Right lobe of liver (tissue), 6 donors: ENCODE measurements at regions not wholly inside any gene's neighbourhood (a gene's known extent, or its start where the extent isn't known, plus 50 kb on each side); places are given as distances from the start of the nearest gene placed in this dataset.

Source experiments
- ATAC-seq, 4 donors: fragments of 200-7000 bp; cut with Tn5 transposase; one replicate each; pipeline ENCODE4 v1.9.1; 2020; ENCODE audit warnings: mild to moderate bottlenecking in 4 of 4, moderate library complexity in 4 of 4
- DNase-seq, 3 donors: peaks; one replicate each; pipeline ENCODE4 v3.0.0-alpha.2; 2020
- H3K27ac ChIP-seq, 3 donors: fragments of 200-600 bp; one replicate each; pipeline ENCODE4 v1.8.0; 2022
- H3K27me3 ChIP-seq, 2 donors: fragments of 200-600 bp; one replicate each; pipeline ENCODE4 v1.8.0; 2022
- H3K36me3 ChIP-seq, 4 donors: fragments of 200-600 bp; sonication (generic) in 1 of 4; one replicate each; pipeline versions ENCODE4 v1.5.1 to v1.8.0; 2017 to 2022; ENCODE audit warnings: control low read depth in 1 of 4
- H3K4me1 ChIP-seq, 4 donors: fragments of 200-600 bp; sonication (generic) in 1 of 4; one replicate each; pipeline versions ENCODE4 v1.5.1 to v1.8.0; 2017 to 2022; ENCODE audit warnings: control low read depth in 1 of 4
- H3K4me3 ChIP-seq, 3 donors: fragments of 200-600 bp; one replicate each; pipeline ENCODE4 v1.8.0; 2022
- H3K9me3 ChIP-seq, 4 donors: fragments of 200-600 bp; sonication (generic) in 1 of 4; one replicate each; pipeline versions ENCODE4 v1.5.1 to v1.8.0; 2017 to 2022; ENCODE audit warnings: control low read depth in 1 of 4
- CTCF ChIP-seq, 4 donors: fragments of 200-600 bp in 3 of 4; fragments of 450-650 bp in 1 of 4; IDR thresholded peaks; one replicate each; pipeline versions ENCODE4 v1.5.1 to v1.8.0; 2016 to 2022; ENCODE audit warnings: antibody characterized with exemption in 4 of 4, mild to moderate bottlenecking in 2 of 4
- POLR2A ChIP-seq: fragments of 450-650 bp; IDR thresholded peaks from one replicate; pipeline ENCODE4 v1.6.1; 2017; ENCODE audit warnings: antibody characterized with exemption, mild to moderate bottlenecking
- WGBS: methylation state at CpG from one replicate; pipeline ENCODE4 v1.1.6; 2018; ENCODE audit warnings: low coverage, low lambda C conversion rate; ENCODE audit not compliant: insufficient coverage; ENCODE audit errors: missing lambda C conversion rate; 5-methylcytosine and 5-hydroxymethylcytosine counted together
- intact Hi-C, 2 donors: fragments of 100-400 bp; cut with DNase I; formaldehyde crosslinking; loops; one replicate each; pipeline versions ENCODE4 v1.11.2 to v1.14.1; 2022
- donor health status: DM: no; HTN: yes; CAD: no.
- donor health status: DM: no; HTN: no; CAD: no.
- donor health status: DM: no; HTN: no; CAD: no.
- donor health status: DM: no; HTN: yes; CAD: no.
- donor health status: DM: no; HTN: yes; CAD: no.

- H3K27me3 ChIP-seq = no peaks in the 10 kb centered on the region
- intact Hi-C loops = no loop called here
- no peaks in the 10 kb centered on the region for H3K9me3 ChIP-seq
- H3K4me3 ChIP-seq = no peak overlapping the region
- TF ChIP-seq CTCF (IDR thresholded peaks at IDR 0.05) = no peak
- no peak for TF ChIP-seq POLR2A
- H3K4me1 ChIP-seq = no peaks in the 10 kb centered on the region
- no peak overlapping the region for H3K27ac ChIP-seq
- no peak for DNase-seq
- 14% methylated on average over 4 of the region's 4 CpGs for WGBS
- H3K36me3 ChIP-seq = no peaks in the 10 kb centered on the region
- ATAC-seq = no peak
Measured at GRCh38 chr12:22969521-22969920, 344.6 kb downstream of the ETNK1 start.

- Histone ChIP-seq H3K4me3 (no peak overlapping the region), H3K27me3 (no peaks in the 10 kb centered on the region), H3K27ac (no peak overlapping the region), H3K9me3 (no peaks in the 10 kb centered on the region), H3K36me3 (no peaks in the 10 kb centered on the region), H3K4me1 (no peaks in the 10 kb centered on the region)
- 71% methylated on average over 6 of the region's 6 CpGs for WGBS
- no peak for DNase-seq
- ATAC-seq = no peak
- TF ChIP-seq CTCF (IDR thresholded peaks at IDR 0.05) (no peak), POLR2A (no peak)
- intact Hi-C loops = no loop called here
Measured at GRCh38 chr12:22971247-22971646, 346.3 kb downstream of the ETNK1 start.

GRCh38 chr12:22971701-22972191 lies 346.8 kb downstream of the ETNK1 start:
- intact Hi-C loops = no loop called here
- DNase-seq (no peak), ATAC-seq (no peak)
- Histone ChIP-seq H3K27me3 (no peaks in the 10 kb centered on the region), H3K4me1 (no peaks in the 10 kb centered on the region), H3K4me3 (no peak overlapping the region), H3K27ac (no peak overlapping the region), H3K9me3 (no peaks in the 10 kb centered on the region), H3K36me3 (no peaks in the 10 kb centered on the region)
- WGBS = 64% methylated on average over 11 of the region's 12 CpGs
- no peak for TF ChIP-seq POLR2A
- no peak for TF ChIP-seq CTCF (IDR thresholded peaks at IDR 0.05)

GRCh38 chr12:22974865-22975264 lies 349.9 kb downstream of the ETNK1 start:
- peak in 1 of 4 donors; percentile 43 for ATAC-seq
- no peaks in the 10 kb centered on the region for H3K4me1 ChIP-seq
- TF ChIP-seq POLR2A (no peak), CTCF (IDR thresholded peaks at IDR 0.05) (no peak)
- H3K27ac ChIP-seq = no peak overlapping the region
- DNase-seq = no peak
- H3K4me3 ChIP-seq = no peak overlapping the region
- no peaks in the 10 kb centered on the region for H3K9me3 ChIP-seq
- no peaks in the 10 kb centered on the region for H3K27me3 ChIP-seq
- intact Hi-C loops = no loop called here
- H3K36me3 ChIP-seq = no peaks in the 10 kb centered on the region

GRCh38 chr12:22978962-22979361 lies 354.0 kb downstream of the ETNK1 start:
- H3K9me3 ChIP-seq = no peaks in the 10 kb centered on the region
- H3K4me1 ChIP-seq = no peaks in the 10 kb centered on the region
- no peak overlapping the region for H3K27ac ChIP-seq
- H3K4me3 ChIP-seq = no peak overlapping the region
- TF ChIP-seq POLR2A (no peak), CTCF (IDR thresholded peaks at IDR 0.05) (no peak)
- H3K36me3 ChIP-seq = no peaks in the 10 kb centered on the region
- ATAC-seq (no peak), DNase-seq (no peak)
- no peaks in the 10 kb centered on the region for H3K27me3 ChIP-seq
- intact Hi-C loops = no loop called here
- WGBS = 46% methylated on average over 2 of the region's 2 CpGs
